Pancreas (tissue), 10 donors: ENCODE measurements at regions not wholly inside any gene's neighbourhood (a gene's known extent, or its start where the extent isn't known, plus 50 kb on each side); places are given as distances from the start of the nearest gene placed in this dataset.
A peak's percentile ranks its signal among the peaks of the same experiment; 100 is the strongest.

Experiments used
- ATAC-seq, 4 donors: fragments of 200-7000 bp; cut with Tn5 transposase; one replicate each; pipeline versions ENCODE4 v1.8.0 to v1.9.1; 2020; ENCODE audit warnings: mild to moderate bottlenecking in 4 of 4, moderate library complexity in 4 of 4
- DNase-seq, 6 donors: peaks; one replicate each; pipeline ENCODE4 v3.0.0-alpha.2; 2020
- FAIRE-seq: peaks from 2 replicates; lab custom pipeline; 2012; peaks lifted over from hg19 to GRCh38; lab: Jason Lieb, UNC
- H3K27ac ChIP-seq, 4 donors: fragments of 200-600 bp; sonication (generic); 1 replicate in 3 of 4; 2 replicates in 1 of 4; pipeline versions ENCODE4 v1.5.0 to v1.8.0; 2020
- H3K27me3 ChIP-seq, 4 donors: fragments of 200-600 bp; one replicate each; pipeline ENCODE4 v1.8.0; 2021
- H3K36me3 ChIP-seq, 3 donors: fragments of 200-600 bp; sonication (generic) in 1 of 3; one replicate each; pipeline versions ENCODE4 v1.5.0 to v1.8.0; 2020 to 2021
- H3K4me1 ChIP-seq, 3 donors: fragments of 200-600 bp; one replicate each; pipeline ENCODE4 v1.8.0; 2021
- H3K4me3 ChIP-seq, 4 donors: fragments of 200-600 bp; sonication (generic) in 2 of 4; one replicate each; pipeline versions ENCODE4 v1.5.0 to v1.8.0; 2020 to 2021
- H3K9me3 ChIP-seq, 4 donors: fragments of 200-600 bp; one replicate each; pipeline ENCODE4 v1.8.0; 2021
- CTCF ChIP-seq, 4 donors: fragments of 200-600 bp; sonication (generic) in 3 of 4; IDR thresholded peaks; one replicate each; pipeline versions ENCODE4 v1.5.0 to v1.8.0; 2021; ENCODE audit warnings: antibody characterized with exemption in 4 of 4
- WGBS, 2 donors: extraction: QIAGEN DNeasy Blood & Tissue Kit; methylation state at CpG; one replicate each; pipeline ENCODE4 v1.1.7; 2013; 5-methylcytosine and 5-hydroxymethylcytosine counted together
- intact Hi-C, 3 donors: fragments of 100-400 bp; cut with DNase I; formaldehyde crosslinking; loops; one replicate each; pipeline versions ENCODE4 v1.11.1 to v1.14.2; 2022
- donor health status: healthy with polysubstance abuse.
- donor health status: DM: no; HTN: no; CAD: no; lungs with moderate emphysema.
- donor health status: DM: no; HTN: no; CAD: no.
- donor health status: control.
- donor health status: control.
- donor health status: Bipolar disorder and iron deficiency.
- donor health status: DM: yes; HTN: yes; CAD: no.
- donor health status: DM: no; HTN: no; CAD: no.
- donor health status: DM: no; HTN: no; CAD: no.
- donor health status: DM: yes; HTN: yes; CAD: no.

- 63 to 68% methylated on average over 11 of the region's 11 CpGs for WGBS, 2 donors
- peak in 1 of 4 donors; percentile 4 for ATAC-seq
- Histone ChIP-seq H3K4me3 (no peak overlapping the region), H3K4me1 (peaks cover 0 to 3% (median 2%) of the 10 kb centered on the region in 3 donors), H3K9me3 (no peaks in the 10 kb centered on the region), H3K27ac (no peak overlapping the region), H3K27me3 (no peaks in the 10 kb centered on the region), H3K36me3 (no peaks in the 10 kb centered on the region)
- FAIRE-seq: no peak
- intact Hi-C loops: no loop called here
- no peak for DNase-seq
- TF ChIP-seq CTCF (IDR thresholded peaks at IDR 0.05): no peak
These were observed 100.8 kb downstream of the SIK1 start for GRCh38 chr21:43325968-43326715.

GRCh38 chr21:43325036-43325435, 101.9 kb downstream of the SIK1 start:
- FAIRE-seq (no peak), ATAC-seq (no peak), DNase-seq (peak in 1 of 6 donors; percentile 39)
- H3K4me3 ChIP-seq: no peak overlapping the region
- H3K27me3 ChIP-seq: no peaks in the 10 kb centered on the region
- no peaks in the 10 kb centered on the region for H3K9me3 ChIP-seq
- H3K4me1 ChIP-seq: peaks cover 0 to 3% (median 2%) of the 10 kb centered on the region in 3 donors
- H3K36me3 ChIP-seq: no peaks in the 10 kb centered on the region
- 82 to 93% methylated on average over 5 of the region's 5 CpGs for WGBS, 2 donors
- intact Hi-C loops: no loop called here
- H3K27ac ChIP-seq: no peak overlapping the region
- no peak for TF ChIP-seq CTCF (IDR thresholded peaks at IDR 0.05)

GRCh38 chr21:43324596-43324995, 102.3 kb downstream of the SIK1 start:
- Histone ChIP-seq H3K4me3 (no peak overlapping the region), H3K4me1 (peaks cover 0 to 3% (median 2%) of the 10 kb centered on the region in 3 donors), H3K36me3 (no peaks in the 10 kb centered on the region), H3K27ac (no peak overlapping the region), H3K9me3 (no peaks in the 10 kb centered on the region), H3K27me3 (no peaks in the 10 kb centered on the region)
- intact Hi-C loops: no loop called here
- ATAC-seq: no peak
- WGBS, 2 donors: 95 to 96% methylated on average over 14 of the region's 14 CpGs
- TF ChIP-seq CTCF (IDR thresholded peaks at IDR 0.05): no peak
- DNase-seq: peak in 2 of 6 donors; percentile 37 to 56
- FAIRE-seq: no peak

- no peak overlapping the region for H3K4me3 ChIP-seq
- no peaks in the 10 kb centered on the region for H3K27me3 ChIP-seq
- 32 to 34% methylated on average over 23 of the region's 23 CpGs for WGBS, 2 donors
- peak overlapping the region; percentile 14 to 60 (median 51) for H3K27ac ChIP-seq
- ATAC-seq (peak; percentile 85 to 94 (median 90)), FAIRE-seq (no peak), DNase-seq (peak; percentile 77 to 95 (median 88))
- no peak for TF ChIP-seq CTCF (IDR thresholded peaks at IDR 0.05)
- intact Hi-C loops: no loop called here
- no peaks in the 10 kb centered on the region for H3K9me3 ChIP-seq
- H3K4me1 ChIP-seq: peaks cover 0 to 3% (median 2%) of the 10 kb centered on the region in 3 donors
- H3K36me3 ChIP-seq: no peaks in the 10 kb centered on the region
These were observed 103.5 kb downstream of the SIK1 start for GRCh38 chr21:43323244-43324005.
